H1 (cell line): ENCODE measurements at regions not wholly inside any gene's neighbourhood (a gene's known extent, or its start where the extent isn't known, plus 50 kb on each side); places are given as distances from the start of the nearest gene placed in this dataset.

Source experiments
- CTCF ChIA-PET: fragments of 300-600 bp; sonication (Branson Sonifier 250); formaldehyde crosslinking; loops from one replicate; lab custom pipeline; 2021; ENCODE audit not compliant: partially characterized antibody; lab: Charles Lee
- POLR2A ChIA-PET: fragments of 300-600 bp; sonication (Branson Sonifier 250); formaldehyde crosslinking; loops from one replicate; lab custom pipeline; 2021; ENCODE audit warnings: inconsistent platforms; ENCODE audit not compliant: partially characterized antibody; lab: Charles Lee
- DNase-seq, 2 experiments: peaks; one replicate each; pipeline versions ENCODE4 v3.0.0 to v3.0.0-alpha.2; 2010 to 2022; ENCODE audit warnings: low spot score in 2 of 2, low read depth in 1 of 2, mixed read lengths in 1 of 2
- FAIRE-seq: peaks from 2 replicates; lab custom pipeline; 2011; peaks lifted over from hg19 to GRCh38; lab: Jason Lieb, UNC
- H2AFZ ChIP-seq: 2 replicates; pipeline ENCODE4 v1.8.1; 2012; ENCODE audit warnings: low read length, inconsistent platforms
- H2AK5ac ChIP-seq: 2 replicates; pipeline ENCODE4 v1.6.1; 2013; ENCODE audit warnings: low read depth, low read length
- H2BK120ac ChIP-seq: replicated peaks from 2 replicates; pipeline ENCODE3; 2013; ENCODE audit warnings: low read depth, low read length, inconsistent platforms
- H2BK12ac ChIP-seq: 2 replicates; pipeline ENCODE4 v1.6.1; 2013; ENCODE audit warnings: low read depth, low read length
- H2BK15ac ChIP-seq: 2 replicates; pipeline ENCODE4 v1.6.1; 2013; ENCODE audit warnings: low read length
- H2BK20ac ChIP-seq: 2 replicates; pipeline ENCODE4 v1.6.1; 2013; ENCODE audit warnings: low read length
- H2BK5ac ChIP-seq: 2 replicates; pipeline ENCODE4 v1.6.1; 2013; ENCODE audit warnings: low read depth, low read length
- H3K14ac ChIP-seq: 2 replicates; pipeline ENCODE4 v1.6.1; 2013; ENCODE audit warnings: inconsistent platforms; ENCODE audit not compliant: insufficient read length
- H3K18ac ChIP-seq: 2 replicates; pipeline ENCODE4 v1.6.1; 2013; ENCODE audit warnings: low read length; ENCODE audit errors: extremely low read depth
- H3K23ac ChIP-seq: 2 replicates; pipeline ENCODE4 v1.6.1; 2013; ENCODE audit warnings: inconsistent platforms; ENCODE audit not compliant: insufficient read length
- H3K23me2 ChIP-seq: 2 replicates; pipeline ENCODE4 v1.6.1; 2013; ENCODE audit warnings: low read depth, low read length
- H3K27ac ChIP-seq: 2 replicates; pipeline ENCODE4 v1.6.1; 2011; ENCODE audit warnings: low read depth, low read length, inconsistent platforms
- H3K27me3 ChIP-seq, 4 experiments: replicated peaks in 1 of 4; 1 replicate in 1 of 4; 2 replicates in 3 of 4; pipeline versions ENCODE4 v1.6.1 to v1.8.1; 2011 to 2013; ENCODE audit warnings: low read length in 3 of 4, mild to moderate bottlenecking in 3 of 4, inconsistent platforms in 2 of 4, mixed read lengths in 2 of 4, moderate library complexity in 1 of 4; ENCODE audit not compliant: control insufficient read depth in 3 of 4, insufficient read depth in 3 of 4; ENCODE audit errors: extremely low read depth in 1 of 4
- H3K36me3 ChIP-seq, 4 experiments: 2 replicates each; pipeline versions ENCODE4 v1.6.1 to v1.8.1; 2011 to 2013; ENCODE audit warnings: mild to moderate bottlenecking in 4 of 4, low read length in 3 of 4, moderate library complexity in 2 of 4, control low read depth in 1 of 4, inconsistent platforms in 1 of 4; ENCODE audit not compliant: insufficient read depth in 4 of 4, control insufficient read depth in 2 of 4
- H3K4ac ChIP-seq: replicated peaks from 2 replicates; pipeline ENCODE3; 2013; ENCODE audit warnings: low read length, low read depth, mixed read lengths, inconsistent platforms; ENCODE audit not compliant: insufficient read length
- H3K4me1 ChIP-seq, 4 experiments: replicated peaks in 1 of 4; 1 replicate in 1 of 4; 2 replicates in 3 of 4; pipeline versions ENCODE4 v1.6.1 to v1.8.1; 2011 to 2013; ENCODE audit warnings: low read length in 3 of 4, inconsistent platforms in 2 of 4, mixed read lengths in 1 of 4; ENCODE audit not compliant: insufficient read depth in 4 of 4, control insufficient read depth in 3 of 4
- H3K4me2 ChIP-seq, 2 experiments: 2 replicates each; pipeline versions ENCODE4 v1.6.1 to v1.8.1; 2011 to 2013; ENCODE audit warnings: low read depth in 2 of 2, low read length in 2 of 2, control low read depth in 1 of 2, inconsistent platforms in 1 of 2, mild to moderate bottlenecking in 1 of 2; ENCODE audit not compliant: insufficient read depth in 1 of 2
- H3K4me3 ChIP-seq, 4 experiments: fragments of 200-600, 300-600 bp in 1 of 4; sonication (generic), shearing (Covaris generic), sonication (Bioruptor Twin) in 1 of 4; 2 replicates each; pipeline versions ENCODE4 v1.5.1 to v1.8.1; 2011 to 2016; ENCODE audit warnings: low read length in 4 of 4, low read depth in 3 of 4, control low read depth in 2 of 4, inconsistent platforms in 2 of 4, mild to moderate bottlenecking in 2 of 4, mixed read lengths in 1 of 4, moderate library complexity in 1 of 4; ENCODE audit not compliant: insufficient read depth in 2 of 4; ENCODE audit errors: extremely low read depth in 1 of 4
- H3K56ac ChIP-seq: replicated peaks from 2 replicates; pipeline ENCODE3; 2013; ENCODE audit warnings: low read depth, mild to moderate bottlenecking, mixed read lengths, low read length, inconsistent platforms; ENCODE audit not compliant: insufficient read length
- H3K79me1 ChIP-seq: 2 replicates; pipeline ENCODE4 v1.6.1; 2013; ENCODE audit warnings: low read depth, low read length, control low read depth
- H3K79me2 ChIP-seq, 2 experiments: 2 replicates each; pipeline versions ENCODE4 v1.6.1 to v1.8.1; 2012 to 2013; ENCODE audit warnings: low read length in 2 of 2, mild to moderate bottlenecking in 2 of 2, inconsistent platforms in 1 of 2; ENCODE audit not compliant: insufficient read depth in 2 of 2, control insufficient read depth in 1 of 2
- H3K9ac ChIP-seq, 4 experiments: replicated peaks in 1 of 4; 1 replicate in 1 of 4; 2 replicates in 3 of 4; pipeline versions ENCODE4 v1.6.1 to v1.8.1; 2011 to 2013; ENCODE audit warnings: low read depth in 3 of 4, low read length in 3 of 4, control low read depth in 2 of 4, mild to moderate bottlenecking in 2 of 4, moderate library complexity in 2 of 4, inconsistent platforms in 1 of 4; ENCODE audit errors: extremely low read depth in 1 of 4
- H3K9me3 ChIP-seq, 2 experiments: 2 replicates each; pipeline versions ENCODE4 v1.6.1 to v1.8.1; 2012 to 2013; ENCODE audit warnings: mild to moderate bottlenecking in 2 of 2, moderate library complexity in 2 of 2, control low read depth in 1 of 2, inconsistent platforms in 1 of 2, low read depth in 1 of 2, low read length in 1 of 2, mixed read lengths in 1 of 2; ENCODE audit not compliant: insufficient read depth in 2 of 2
- H4K20me1 ChIP-seq, 2 experiments: replicated peaks in 1 of 2; 2 replicates each; pipeline versions ENCODE3 to v1.8.1; 2011 to 2013; ENCODE audit warnings: inconsistent platforms in 2 of 2, low read length in 2 of 2, mild to moderate bottlenecking in 1 of 2; ENCODE audit not compliant: insufficient read depth in 2 of 2, control insufficient read depth in 1 of 2
- H4K5ac ChIP-seq: 2 replicates; pipeline ENCODE4 v1.6.1; 2013; ENCODE audit warnings: low read length, low read depth, mixed read lengths, inconsistent platforms; ENCODE audit not compliant: insufficient read length
- H4K8ac ChIP-seq: 2 replicates; pipeline ENCODE4 v1.8.0; 2013; ENCODE audit warnings: mild to moderate bottlenecking, moderate library complexity, low read length, inconsistent platforms; ENCODE audit not compliant: insufficient read depth; ENCODE audit errors: extremely low read depth
- H4K91ac ChIP-seq: replicated peaks from 2 replicates; pipeline ENCODE3; 2013; ENCODE audit warnings: low read length, mixed read lengths, inconsistent platforms; ENCODE audit not compliant: insufficient read length
- ASH2L ChIP-seq: fragments of 200-600, 300-600 bp; sonication (generic); IDR thresholded peaks from one replicate; pipeline ENCODE4 v1.7.1; 2017; ENCODE audit warnings: low read length
- BCL11A ChIP-seq, 2 experiments: IDR thresholded peaks; one replicate each; pipeline ENCODE4 v1.6.1; 2011; ENCODE audit warnings: low read depth in 2 of 2, low read length in 2 of 2, mild to moderate bottlenecking in 2 of 2
- CBX5 ChIP-seq: fragments of 300-800, 300-1000 bp; sonication (generic); IDR thresholded peaks from 2 replicates; pipeline ENCODE4 v1.7.1; 2016; ENCODE audit warnings: antibody characterized with exemption, low read length, low read depth
- CREB1 ChIP-seq: IDR thresholded peaks from 2 replicates; pipeline ENCODE4 v1.6.1; 2012; ENCODE audit warnings: inconsistent platforms
- EZH2 ChIP-seq: fragments of 200-600 bp; sonication (generic); IDR thresholded peaks from 2 replicates; pipeline ENCODE4 v1.7.1; 2012; ENCODE audit warnings: low read depth, mild to moderate bottlenecking, moderate library complexity, low read length, inconsistent platforms; ENCODE audit not compliant: severe bottlenecking
- FOSL1 ChIP-seq: IDR thresholded peaks from 2 replicates; pipeline ENCODE4 v1.6.1; 2011; ENCODE audit warnings: mild to moderate bottlenecking, low read depth, low read length, moderate library complexity; ENCODE audit not compliant: insufficient read depth
- HDAC6 ChIP-seq: IDR thresholded peaks from one replicate; pipeline ENCODE4 v1.7.1; 2012; ENCODE audit warnings: low read depth, mild to moderate bottlenecking, inconsistent platforms, low read length, moderate library complexity
- JUN ChIP-seq: IDR thresholded peaks from 2 replicates; pipeline ENCODE4 v1.6.1; 2011; ENCODE audit warnings: low read depth, mild to moderate bottlenecking, improper control_type of control experiment, low read length
- MAFK ChIP-seq: IDR thresholded peaks from 2 replicates; pipeline ENCODE4 v1.6.1; 2012; ENCODE audit warnings: low read depth, mild to moderate bottlenecking, improper control_type of control experiment, low read length
- RFX5 ChIP-seq: IDR thresholded peaks from 2 replicates; pipeline ENCODE4 v1.6.1; 2011; ENCODE audit warnings: low read depth, low read length, improper control_type of control experiment, borderline replicate concordance
- RXRA ChIP-seq: IDR thresholded peaks from 2 replicates; pipeline ENCODE4 v1.6.1; 2011; ENCODE audit warnings: low read depth, mild to moderate bottlenecking, low read length, moderate library complexity; ENCODE audit not compliant: insufficient read depth
- SIN3A ChIP-seq, 2 experiments: IDR thresholded peaks in 1 of 2; conservative IDR thresholded peaks in 1 of 2; 2 replicates each; pipeline ENCODE4 v1.6.1; 2011 to 2012; ENCODE audit warnings: low read length in 2 of 2, improper control_type of control experiment in 1 of 2, low read depth in 1 of 2, mild to moderate bottlenecking in 1 of 2
- SP4 ChIP-seq: IDR thresholded peaks from 2 replicates; pipeline ENCODE4 v1.6.1; 2012; ENCODE audit warnings: low read length, inconsistent platforms
- WGBS, 2 experiments: shearing (Covaris generic) in 1 of 2; methylation state at CpG; one replicate each; pipeline versions ENCODE4 v1.1.6 to v1.1.7; 2013 to 2015; ENCODE audit warnings: low lambda C conversion rate in 2 of 2, mixed read lengths in 2 of 2, inconsistent platforms in 1 of 2, low coverage in 1 of 2, missing lambda C conversion rate in 1 of 2; ENCODE audit not compliant: insufficient replicate concordance in 2 of 2, insufficient coverage in 1 of 2, insufficient read length in 1 of 2; ENCODE audit errors: extremely low coverage in 1 of 2, missing lambda C conversion rate in 1 of 2; 5-methylcytosine and 5-hydroxymethylcytosine counted together
- TF ChIP-seq, protein P1 (sequence below): IDR thresholded peaks from 2 replicates; pipeline ENCODE4 v1.6.1; 2011; ENCODE audit warnings: low read length, improper control_type of control experiment

GRCh38 chr10:31136386-31136785, 104.7 kb upstream of the ZNF438 start:
- no peak for TF ChIP-seq RXRA
- no peak for TF ChIP-seq SIN3A (conservative IDR thresholded peaks at IDR 0.05 in 1 of 2, IDR thresholded peaks at IDR 0.05 in 1 of 2; ENCODE audit: low read depth in 1 of 2, low read length in 2 of 2)
- no peak for TF ChIP-seq SP4
- no peak for TF ChIP-seq BCL11A (IDR thresholded peaks at IDR 0.05; ENCODE audit: low read depth in 2 of 2, low read length in 2 of 2)
- no peak for TF ChIP-seq EZH2
- TF ChIP-seq ASH2L, result no peak
- no peak for TF ChIP-seq FOSL1
- no peak for TF ChIP-seq CBX5
- no peak for TF ChIP-seq MAFK
- TF ChIP-seq, protein P1, sequence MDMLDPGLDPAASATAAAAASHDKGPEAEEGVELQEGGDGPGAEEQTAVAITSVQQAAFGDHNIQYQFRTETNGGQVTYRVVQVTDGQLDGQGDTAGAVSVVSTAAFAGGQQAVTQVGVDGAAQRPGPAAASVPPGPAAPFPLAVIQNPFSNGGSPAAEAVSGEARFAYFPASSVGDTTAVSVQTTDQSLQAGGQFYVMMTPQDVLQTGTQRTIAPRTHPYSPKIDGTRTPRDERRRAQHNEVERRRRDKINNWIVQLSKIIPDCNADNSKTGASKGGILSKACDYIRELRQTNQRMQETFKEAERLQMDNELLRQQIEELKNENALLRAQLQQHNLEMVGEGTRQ, result no peak
- TF ChIP-seq CREB1, result no peak
- TF ChIP-seq HDAC6, result no peak
- no peak for TF ChIP-seq RFX5
- TF ChIP-seq JUN, result no peak
- ChIA-PET CTCF (interaction anchor here (1.2 kb wide), 1 partner anchor 22 kb away, joined by 3 read pairs; no protein-coding TSS in a partner anchor), POLR2A (no interaction called here)
- H3K18ac ChIP-seq, result no peak overlapping the region
- no peak overlapping the region for H3K14ac ChIP-seq
- H3K23ac ChIP-seq, result no peak overlapping the region
- no peak overlapping the region for H3K56ac ChIP-seq
- no peak overlapping the region for H3K27ac ChIP-seq
- H2BK5ac ChIP-seq, result no peak overlapping the region
- H4K20me1 ChIP-seq, result no peaks in the 10 kb centered on the region
- peaks cover 0 to 10% (median 0%) of the 10 kb centered on the region in 4 experiments; a peak in 1 of 7 replicates for H3K27me3 ChIP-seq
- H3K4ac ChIP-seq, result no peak overlapping the region
- no peak overlapping the region for H2AFZ ChIP-seq
- no peaks in the 10 kb centered on the region for H3K79me1 ChIP-seq
- H3K79me2 ChIP-seq, result no peaks in the 10 kb centered on the region
- H4K5ac ChIP-seq, result no peak overlapping the region
- H3K4me2 ChIP-seq, result no peak overlapping the region
- H3K9me3 ChIP-seq, result no peaks in the 10 kb centered on the region
- no peak overlapping the region for H4K8ac ChIP-seq
- H2BK15ac ChIP-seq, result no peak overlapping the region
- H2BK20ac ChIP-seq, result no peak overlapping the region
- FAIRE-seq (no peak), DNase-seq (no peak)
- peaks cover 4 to 18% (median 10%) of the 10 kb centered on the region in 4 experiments for H3K4me1 ChIP-seq
- no peak overlapping the region for H2BK120ac ChIP-seq
- no peak overlapping the region for H3K9ac ChIP-seq
- H3K4me3 ChIP-seq, result no peak overlapping the region
- no peaks in the 10 kb centered on the region; a peak in 1 of 8 replicates for H3K36me3 ChIP-seq
- no peak overlapping the region for H2BK12ac ChIP-seq
- H3K23me2 ChIP-seq, result peaks cover 5% of the 10 kb centered on the region; the same call in 1 of the 2 replicates
- H4K91ac ChIP-seq, result no peak overlapping the region
- WGBS, 2 experiments, result 94% methylated on average over 4 of the region's 4 CpGs; no CpG with 5 or more reads in 1 of the 2 experiments
- no peak overlapping the region for H2AK5ac ChIP-seq
